HEK293 (cell line): ENCODE measurements at regions not wholly inside any gene's neighbourhood (a gene's known extent, or its start where the extent isn't known, plus 50 kb on each side); places are given as distances from the start of the nearest gene placed in this dataset.

Experiments
- CTCF ChIA-PET: fragments of 350-600 bp; formaldehyde crosslinking; extraction: SDS; loops from one replicate; lab custom pipeline; 2021; ENCODE audit warnings: antibody characterized with exemption; lab: Yijun Ruan, JAX
- POLR2A ChIA-PET: fragments of 300-600 bp; formaldehyde crosslinking; extraction: SDS; loops from one replicate; lab custom pipeline; 2020; ENCODE audit warnings: antibody characterized with exemption, inconsistent platforms; lab: Yijun Ruan, JAX
- H3K27ac ChIP-seq: fragments of 200-500 bp; sonication (Bioruptor generic); 2 replicates; pipeline ENCODE4 v1.5.1; 2014; ENCODE audit warnings: low read depth, low read length, control low read depth, inconsistent platforms; ENCODE audit errors: extremely low read depth
- H3K36me3 ChIP-seq, 2 experiments: fragments of 200-500 bp in 1 of 2; sonication (Bioruptor generic) in 1 of 2; 1 replicate in 1 of 2; 2 replicates in 1 of 2; pipeline ENCODE4 v1.5.1; 2014 to 2017; ENCODE audit warnings: inconsistent platforms in 2 of 2, low read length in 2 of 2; ENCODE audit not compliant: control insufficient read depth in 2 of 2, insufficient read depth in 1 of 2
- H3K4me1 ChIP-seq: fragments of 200-500 bp; sonication (Bioruptor generic); 2 replicates; pipeline ENCODE4 v1.5.1; 2014; ENCODE audit warnings: mild to moderate bottlenecking, low read length, inconsistent platforms; ENCODE audit not compliant: control insufficient read depth, insufficient read depth
- H3K4me3 ChIP-seq: 2 replicates; pipeline ENCODE4 v1.5.1; 2011; ENCODE audit warnings: low read depth, mild to moderate bottlenecking, control low read depth, low read length, moderate library complexity
- H3K9me3 ChIP-seq: fragments of 200-500 bp; sonication (Bioruptor generic); 2 replicates; pipeline ENCODE4 v1.5.1; 2014; ENCODE audit warnings: low read depth, low read length, inconsistent platforms; ENCODE audit not compliant: control insufficient read depth, insufficient read depth
- KLF17 ChIP-seq: fragments of 450-650 bp; formaldehyde crosslinking; IDR thresholded peaks from 2 replicates; pipeline ENCODE4 v1.5.1; 2016; ENCODE audit warnings: missing biosample characterization, missing genetic modification characterization
- MZF1 ChIP-seq: fragments of 450-650 bp; formaldehyde crosslinking; IDR thresholded peaks from 2 replicates; pipeline ENCODE4 v1.5.1; 2017; ENCODE audit warnings: missing biosample characterization, missing genetic modification characterization, borderline replicate concordance
- SALL2 ChIP-seq: fragments of 450-650 bp; formaldehyde crosslinking; IDR thresholded peaks from 2 replicates; pipeline ENCODE4 v1.5.0; 2017; ENCODE audit warnings: missing biosample characterization, mild to moderate bottlenecking, missing genetic modification characterization, borderline replicate concordance
- SCRT1 ChIP-seq: fragments of 450-650 bp; formaldehyde crosslinking; IDR thresholded peaks from 2 replicates; pipeline ENCODE4 v1.5.1; 2016; ENCODE audit warnings: missing biosample characterization, missing genetic modification characterization, borderline replicate concordance
- SP2 ChIP-seq: fragments of 450-650 bp; formaldehyde crosslinking; IDR thresholded peaks from 2 replicates; pipeline ENCODE4 v1.5.1; 2016; ENCODE audit warnings: missing biosample characterization, missing genetic modification characterization
- SP7 ChIP-seq: fragments of 450-650 bp; formaldehyde crosslinking; IDR thresholded peaks from 2 replicates; pipeline ENCODE4 v1.5.1; 2016; ENCODE audit warnings: missing biosample characterization, missing genetic modification characterization
- ZFHX2 ChIP-seq: fragments of 450-650 bp; formaldehyde crosslinking; conservative IDR thresholded peaks from 2 replicates; pipeline ENCODE4 v1.5.1; 2016; ENCODE audit warnings: missing biosample characterization, missing genetic modification characterization
- ZNF146 ChIP-seq: fragments of 450-650 bp; formaldehyde crosslinking; IDR thresholded peaks from 2 replicates; pipeline ENCODE4 v1.5.1; 2016; ENCODE audit warnings: missing biosample characterization, missing genetic modification characterization
- ZNF19 ChIP-seq: fragments of 450-650 bp; formaldehyde crosslinking; IDR thresholded peaks from 2 replicates; pipeline ENCODE4; 2016; ENCODE audit warnings: missing biosample characterization, missing genetic modification characterization, low read depth
- ZNF223 ChIP-seq: fragments of 450-650 bp; formaldehyde crosslinking; IDR thresholded peaks from 2 replicates; pipeline ENCODE4 v1.5.1; 2016; ENCODE audit warnings: missing biosample characterization, missing genetic modification characterization
- ZNF274 ChIP-seq, 2 experiments: fragments of 200-500 bp in 1 of 2; fragments of 450-650 bp in 1 of 2; sonication (Bioruptor generic) in 1 of 2; formaldehyde crosslinking in 1 of 2; IDR thresholded peaks; 2 replicates each; pipeline versions ENCODE4 v1.5.1 to v1.6.1; 2014 to 2016; ENCODE audit warnings: borderline replicate concordance in 1 of 2, inconsistent platforms in 1 of 2, low read length in 1 of 2, missing biosample characterization in 1 of 2, missing genetic modification characterization in 1 of 2
- ZNF391 ChIP-seq: fragments of 450-650 bp; formaldehyde crosslinking; IDR thresholded peaks from 2 replicates; pipeline ENCODE4 v1.5.1; 2016; ENCODE audit warnings: low read depth, missing biosample characterization, missing genetic modification characterization, borderline replicate concordance
- ZNF423 ChIP-seq: fragments of 450-650 bp; formaldehyde crosslinking; IDR thresholded peaks from 2 replicates; pipeline ENCODE4 v1.5.1; 2016; ENCODE audit warnings: missing biosample characterization, missing genetic modification characterization
- ZNF473 ChIP-seq: fragments of 450-650 bp; formaldehyde crosslinking; IDR thresholded peaks from 2 replicates; pipeline ENCODE4 v1.5.1; 2017; ENCODE audit warnings: missing biosample characterization, missing genetic modification characterization
- ZNF571 ChIP-seq: fragments of 450-650 bp; formaldehyde crosslinking; IDR thresholded peaks from 2 replicates; pipeline ENCODE4 v1.5.0; 2017; ENCODE audit warnings: missing biosample characterization, missing genetic modification characterization
- ZNF580 ChIP-seq: fragments of 450-650 bp; formaldehyde crosslinking; IDR thresholded peaks from 2 replicates; pipeline ENCODE4 v1.5.1; 2016; ENCODE audit warnings: missing biosample characterization, missing genetic modification characterization
- ZNF629 ChIP-seq: fragments of 450-650 bp; formaldehyde crosslinking; IDR thresholded peaks from 2 replicates; pipeline ENCODE4 v1.5.1; 2017; ENCODE audit warnings: missing biosample characterization, missing genetic modification characterization
- ZNF677 ChIP-seq: fragments of 450-650 bp; IDR thresholded peaks from 2 replicates; pipeline ENCODE4 v1.5.0; 2018; ENCODE audit warnings: missing biosample characterization, mild to moderate bottlenecking, missing genetic modification characterization, moderate library complexity
- TF ChIP-seq, protein P1 (sequence below): fragments of 450-650 bp; formaldehyde crosslinking; IDR thresholded peaks from 2 replicates; pipeline ENCODE4 v1.5.1; 2017; ENCODE audit warnings: missing biosample characterization, missing genetic modification characterization
- TF ChIP-seq, protein P2 (sequence below): fragments of 450-650 bp; formaldehyde crosslinking; IDR thresholded peaks from 2 replicates; pipeline ENCODE4 v1.5.1; 2016; ENCODE audit warnings: missing biosample characterization, missing genetic modification characterization, borderline replicate concordance

DNA sequence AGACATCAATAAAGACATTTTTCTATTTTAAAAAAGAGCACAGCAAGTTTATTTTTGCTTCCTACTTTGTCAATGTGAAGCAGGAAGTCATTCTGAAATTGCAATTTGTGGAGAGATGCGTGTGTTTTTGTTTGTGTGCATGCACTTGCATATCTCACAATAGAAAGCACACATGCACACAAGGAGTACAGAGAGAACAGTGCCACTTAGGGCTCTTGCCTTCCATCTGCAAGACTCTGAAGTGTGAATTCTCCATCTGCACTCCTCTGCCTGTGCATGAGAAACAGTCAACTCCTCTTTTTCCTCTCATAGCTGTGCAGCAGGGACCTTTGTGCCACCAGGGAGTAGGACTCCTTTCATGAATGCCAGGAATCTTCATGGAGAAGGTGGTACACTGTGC lies 316.3 kb upstream of the CNR1 start:
- Histone ChIP-seq H3K36me3 (no peaks in the 10 kb centered on the region), H3K4me1 (no peaks in the 10 kb centered on the region), H3K4me3 (no peak overlapping the region), H3K9me3 (no peaks in the 10 kb centered on the region; the same call in 1 of the 2 replicates), H3K27ac (no peak overlapping the region)
- TF ChIP-seq SCRT1 (tag by site-specific recombination) (no peak), ZNF629 (tag by site-specific recombination) (no peak), MZF1 (tag by site-specific recombination) (no peak), ZNF274 (IDR thresholded peaks at IDR 0.05; ENCODE audit: low read length) (no peak), ZNF274 (tag by site-specific recombination; IDR thresholded peaks at IDR 0.05; ENCODE audit: borderline replicate concordance) (no peak), ZNF19 (tag by site-specific recombination) (no peak), ZNF423 (tag by site-specific recombination) (no peak), ZNF223 (no peak), ZNF571 (tag by site-specific recombination) (no peak), ZNF391 (no peak), SP7 (tag by site-specific recombination) (no peak), KLF17 (tag by site-specific recombination) (no peak), SP2 (tag by site-specific recombination) (no peak), SALL2 (tag by site-specific recombination) (no peak), ZNF580 (tag by site-specific recombination) (no peak), ZNF146 (tag by site-specific recombination) (no peak), ZNF473 (tag by site-specific recombination) (no peak), ZNF677 (tag by site-specific recombination) (no peak), ZFHX2 (tag by site-specific recombination) (no peak)
- TF ChIP-seq, protein P1, sequence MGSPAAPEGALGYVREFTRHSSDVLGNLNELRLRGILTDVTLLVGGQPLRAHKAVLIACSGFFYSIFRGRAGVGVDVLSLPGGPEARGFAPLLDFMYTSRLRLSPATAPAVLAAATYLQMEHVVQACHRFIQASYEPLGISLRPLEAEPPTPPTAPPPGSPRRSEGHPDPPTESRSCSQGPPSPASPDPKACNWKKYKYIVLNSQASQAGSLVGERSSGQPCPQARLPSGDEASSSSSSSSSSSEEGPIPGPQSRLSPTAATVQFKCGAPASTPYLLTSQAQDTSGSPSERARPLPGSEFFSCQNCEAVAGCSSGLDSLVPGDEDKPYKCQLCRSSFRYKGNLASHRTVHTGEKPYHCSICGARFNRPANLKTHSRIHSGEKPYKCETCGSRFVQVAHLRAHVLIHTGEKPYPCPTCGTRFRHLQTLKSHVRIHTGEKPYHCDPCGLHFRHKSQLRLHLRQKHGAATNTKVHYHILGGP (tag by site-specific recombination), result no peak
- TF ChIP-seq, protein P2, sequence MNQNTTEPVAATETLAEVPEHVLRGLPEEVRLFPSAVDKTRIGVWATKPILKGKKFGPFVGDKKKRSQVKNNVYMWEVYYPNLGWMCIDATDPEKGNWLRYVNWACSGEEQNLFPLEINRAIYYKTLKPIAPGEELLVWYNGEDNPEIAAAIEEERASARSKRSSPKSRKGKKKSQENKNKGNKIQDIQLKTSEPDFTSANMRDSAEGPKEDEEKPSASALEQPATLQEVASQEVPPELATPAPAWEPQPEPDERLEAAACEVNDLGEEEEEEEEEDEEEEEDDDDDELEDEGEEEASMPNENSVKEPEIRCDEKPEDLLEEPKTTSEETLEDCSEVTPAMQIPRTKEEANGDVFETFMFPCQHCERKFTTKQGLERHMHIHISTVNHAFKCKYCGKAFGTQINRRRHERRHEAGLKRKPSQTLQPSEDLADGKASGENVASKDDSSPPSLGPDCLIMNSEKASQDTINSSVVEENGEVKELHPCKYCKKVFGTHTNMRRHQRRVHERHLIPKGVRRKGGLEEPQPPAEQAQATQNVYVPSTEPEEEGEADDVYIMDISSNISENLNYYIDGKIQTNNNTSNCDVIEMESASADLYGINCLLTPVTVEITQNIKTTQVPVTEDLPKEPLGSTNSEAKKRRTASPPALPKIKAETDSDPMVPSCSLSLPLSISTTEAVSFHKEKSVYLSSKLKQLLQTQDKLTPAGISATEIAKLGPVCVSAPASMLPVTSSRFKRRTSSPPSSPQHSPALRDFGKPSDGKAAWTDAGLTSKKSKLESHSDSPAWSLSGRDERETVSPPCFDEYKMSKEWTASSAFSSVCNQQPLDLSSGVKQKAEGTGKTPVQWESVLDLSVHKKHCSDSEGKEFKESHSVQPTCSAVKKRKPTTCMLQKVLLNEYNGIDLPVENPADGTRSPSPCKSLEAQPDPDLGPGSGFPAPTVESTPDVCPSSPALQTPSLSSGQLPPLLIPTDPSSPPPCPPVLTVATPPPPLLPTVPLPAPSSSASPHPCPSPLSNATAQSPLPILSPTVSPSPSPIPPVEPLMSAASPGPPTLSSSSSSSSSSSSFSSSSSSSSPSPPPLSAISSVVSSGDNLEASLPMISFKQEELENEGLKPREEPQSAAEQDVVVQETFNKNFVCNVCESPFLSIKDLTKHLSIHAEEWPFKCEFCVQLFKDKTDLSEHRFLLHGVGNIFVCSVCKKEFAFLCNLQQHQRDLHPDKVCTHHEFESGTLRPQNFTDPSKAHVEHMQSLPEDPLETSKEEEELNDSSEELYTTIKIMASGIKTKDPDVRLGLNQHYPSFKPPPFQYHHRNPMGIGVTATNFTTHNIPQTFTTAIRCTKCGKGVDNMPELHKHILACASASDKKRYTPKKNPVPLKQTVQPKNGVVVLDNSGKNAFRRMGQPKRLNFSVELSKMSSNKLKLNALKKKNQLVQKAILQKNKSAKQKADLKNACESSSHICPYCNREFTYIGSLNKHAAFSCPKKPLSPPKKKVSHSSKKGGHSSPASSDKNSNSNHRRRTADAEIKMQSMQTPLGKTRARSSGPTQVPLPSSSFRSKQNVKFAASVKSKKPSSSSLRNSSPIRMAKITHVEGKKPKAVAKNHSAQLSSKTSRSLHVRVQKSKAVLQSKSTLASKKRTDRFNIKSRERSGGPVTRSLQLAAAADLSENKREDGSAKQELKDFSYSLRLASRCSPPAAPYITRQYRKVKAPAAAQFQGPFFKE (tag by site-specific recombination), result no peak
- ChIA-PET CTCF (no interaction called here), POLR2A (no interaction called here)
